Hematopoietic multipotent progenitor cell treated with erythropoietin and hydrocortisone succinate and interleukin-3 and kit ligand, for 6 days (in vitro differentiated cells): ENCODE measurements at regions not wholly inside any gene's neighbourhood (a gene's known extent, or its start where the extent isn't known, plus 50 kb on each side); places are given as distances from the start of the nearest gene placed in this dataset.

Source experiments
- DNase-seq: peaks from one replicate; pipeline ENCODE4 v3.0.0-alpha.2; 2015

- no peak for DNase-seq
Observed at GRCh38 chr15:87219650-87220615, 1036.6 kb downstream of the NTRK3 start.

GRCh38 chr15:87215100-87215499 is 1041.4 kb downstream of the NTRK3 start:
- DNase-seq: no peak

GRCh38 chr15:87213626-87214025 is 1042.9 kb downstream of the NTRK3 start:
- no peak for DNase-seq

- DNase-seq: no peak
Observed at GRCh38 chr15:87212041-87212440, 1044.5 kb downstream of the NTRK3 start.

- no peak for DNase-seq
Observed at GRCh38 chr15:87211547-87211946, 1045.0 kb downstream of the NTRK3 start.

- DNase-seq: no peak
Observed at GRCh38 chr15:87209891-87210689, 1046.4 kb downstream of the NTRK3 start.

- DNase-seq: peak; percentile 1
Observed at GRCh38 chr15:87207990-87208580, 1048.5 kb downstream of the NTRK3 start.

- no peak for DNase-seq
Observed at GRCh38 chr15:87207251-87207650, 1049.3 kb downstream of the NTRK3 start.

GRCh38 chr15:87201986-87202385 is 1054.6 kb downstream of the NTRK3 start:
- no peak for DNase-seq

GRCh38 chr15:87200149-87200548 is 1056.4 kb downstream of the NTRK3 start:
- no peak for DNase-seq

GRCh38 chr15:87197981-87198380 is 1058.6 kb downstream of the NTRK3 start:
- no peak for DNase-seq

GRCh38 chr15:87196498-87196897 is 1060.0 kb downstream of the NTRK3 start:
- DNase-seq: no peak

GRCh38 chr15:87193481-87193880 is 1063.1 kb downstream of the NTRK3 start:
- no peak for DNase-seq

- DNase-seq: no peak
Observed at GRCh38 chr15:87167706-87168105, 1088.0 kb downstream of the AGBL1 start.

- DNase-seq: no peak
Observed at GRCh38 chr15:87167055-87167454, 1087.4 kb downstream of the AGBL1 start.

- DNase-seq: no peak
Observed at GRCh38 chr15:87155771-87156170, 1076.1 kb downstream of the AGBL1 start.

- DNase-seq: no peak
Observed at GRCh38 chr15:87154761-87155160, 1075.1 kb downstream of the AGBL1 start.

- DNase-seq: no peak
Observed at GRCh38 chr15:87151202-87151748, 1071.6 kb downstream of the AGBL1 start.

- DNase-seq: no peak
Observed at GRCh38 chr15:87145696-87146095, 1066.0 kb downstream of the AGBL1 start.

- DNase-seq: no peak
Observed at GRCh38 chr15:87144775-87145174, 1065.1 kb downstream of the AGBL1 start.

- DNase-seq: no peak
Observed at GRCh38 chr15:87142096-87142495, 1062.4 kb downstream of the AGBL1 start.

GRCh38 chr15:87135109-87135508 is 1055.4 kb downstream of the AGBL1 start:
- DNase-seq: no peak

- DNase-seq: no peak
Observed at GRCh38 chr15:87133704-87134103, 1054.0 kb downstream of the AGBL1 start.
